NT2/D1 (cell line): ENCODE measurements at regions not wholly inside any gene's neighbourhood (a gene's known extent, or its start where the extent isn't known, plus 50 kb on each side); places are given as distances from the start of the nearest gene placed in this dataset.

Experiments
- YY1 ChIP-seq: IDR thresholded peaks from 2 replicates; pipeline ENCODE4 v1.6.1; 2011; ENCODE audit not compliant: insufficient read length, insufficient read depth
- ZNF274 ChIP-seq: IDR thresholded peaks from 2 replicates; pipeline ENCODE4 v1.6.1; 2011; ENCODE audit warnings: mild to moderate bottlenecking, low read depth, low read length

- TF ChIP-seq YY1 = no peak
- no peak for TF ChIP-seq ZNF274
Measured at GRCh38 chr16:72590151-72590937, 418.4 kb upstream of the PMFBP1 start.
